HG03139 (cell line): ENCODE measurements at regions not wholly inside any gene's neighbourhood (a gene's known extent, or its start where the extent isn't known, plus 50 kb on each side); places are given as distances from the start of the nearest gene placed in this dataset.

ENCODE experiments used
- ATAC-seq: cut with Tn5 transposase; IDR thresholded peaks from one replicate; pipeline ENCODE4 v1.9.1; 2021; ENCODE audit not compliant: unreplicated experiment

- no peak for ATAC-seq
Observed at GRCh38 chr18:70489986-70490933, 201.4 kb downstream of the SOCS6 start.

DNA sequence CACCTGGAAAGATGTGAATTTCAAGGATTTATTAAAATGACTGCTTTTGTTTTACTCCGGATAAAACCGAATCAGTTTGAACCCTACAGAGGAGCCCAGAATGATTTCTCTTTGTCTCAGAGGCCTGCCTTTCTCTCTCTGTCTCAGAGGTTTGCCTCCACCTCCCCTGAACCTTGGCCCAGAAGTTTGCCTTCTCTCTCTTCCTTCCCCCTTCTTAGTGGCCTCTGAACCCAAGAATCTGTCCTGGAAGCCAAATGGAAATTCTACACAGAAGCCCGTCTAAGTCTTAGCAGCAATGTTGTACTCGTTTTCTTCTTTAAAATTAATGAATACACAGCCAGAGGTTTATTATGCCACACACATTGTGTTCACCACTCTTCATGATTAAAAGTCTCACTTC is 200.7 kb downstream of the SOCS6 start:
- no peak for ATAC-seq

DNA sequence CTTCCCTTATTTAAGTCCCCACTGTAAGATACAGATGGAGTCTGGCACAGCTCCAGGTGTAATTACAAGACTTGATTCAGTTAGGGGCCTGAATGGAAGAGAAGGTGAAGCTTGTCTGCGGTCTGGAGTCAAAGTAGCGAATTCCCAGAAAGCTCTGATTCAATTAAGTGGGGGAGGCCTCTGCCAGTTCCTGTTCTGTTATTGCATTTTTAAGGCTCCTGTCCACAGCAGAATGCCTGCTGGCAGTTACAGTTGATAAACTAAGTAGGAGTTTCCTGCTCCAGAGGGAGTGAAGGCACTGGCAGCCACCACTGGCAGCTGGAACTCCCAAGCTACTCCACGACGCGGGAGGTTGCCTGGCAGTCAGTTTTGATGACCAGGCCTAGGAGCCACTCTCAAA is 181.1 kb downstream of the SOCS6 start:
- ATAC-seq: no peak

DNA sequence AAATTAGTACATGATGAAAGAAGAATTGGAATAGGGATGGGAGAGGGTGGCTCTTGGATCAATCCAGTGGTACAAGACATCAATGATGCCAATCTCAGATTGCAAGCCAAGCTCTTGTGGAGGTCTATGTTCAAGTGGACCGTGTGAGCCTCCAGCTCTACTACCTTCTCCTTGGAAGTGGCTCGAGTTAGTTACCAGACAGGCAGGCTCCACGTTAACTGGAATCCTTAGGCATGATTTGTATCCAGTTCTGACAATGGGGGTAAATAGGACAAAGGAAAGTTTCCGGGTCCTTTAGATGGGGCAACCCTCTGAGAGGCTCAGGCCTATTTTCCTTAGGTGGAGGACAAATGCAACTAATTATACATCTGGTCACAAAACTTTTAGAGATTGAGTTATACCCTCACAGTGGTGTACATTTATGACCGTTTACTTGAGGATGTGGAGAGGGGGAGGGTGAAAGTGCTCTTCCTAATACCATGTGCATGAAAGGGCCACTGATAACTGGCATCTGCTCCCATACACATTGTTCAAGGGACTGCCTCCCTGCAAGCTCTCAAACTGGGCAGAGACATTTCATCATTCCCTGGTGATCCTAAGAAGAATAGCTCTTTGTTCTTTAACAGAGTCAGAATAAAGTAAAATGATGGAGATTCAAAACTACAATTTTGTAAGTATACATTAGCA is 180.2 kb downstream of the SOCS6 start:
- no peak for ATAC-seq

DNA sequence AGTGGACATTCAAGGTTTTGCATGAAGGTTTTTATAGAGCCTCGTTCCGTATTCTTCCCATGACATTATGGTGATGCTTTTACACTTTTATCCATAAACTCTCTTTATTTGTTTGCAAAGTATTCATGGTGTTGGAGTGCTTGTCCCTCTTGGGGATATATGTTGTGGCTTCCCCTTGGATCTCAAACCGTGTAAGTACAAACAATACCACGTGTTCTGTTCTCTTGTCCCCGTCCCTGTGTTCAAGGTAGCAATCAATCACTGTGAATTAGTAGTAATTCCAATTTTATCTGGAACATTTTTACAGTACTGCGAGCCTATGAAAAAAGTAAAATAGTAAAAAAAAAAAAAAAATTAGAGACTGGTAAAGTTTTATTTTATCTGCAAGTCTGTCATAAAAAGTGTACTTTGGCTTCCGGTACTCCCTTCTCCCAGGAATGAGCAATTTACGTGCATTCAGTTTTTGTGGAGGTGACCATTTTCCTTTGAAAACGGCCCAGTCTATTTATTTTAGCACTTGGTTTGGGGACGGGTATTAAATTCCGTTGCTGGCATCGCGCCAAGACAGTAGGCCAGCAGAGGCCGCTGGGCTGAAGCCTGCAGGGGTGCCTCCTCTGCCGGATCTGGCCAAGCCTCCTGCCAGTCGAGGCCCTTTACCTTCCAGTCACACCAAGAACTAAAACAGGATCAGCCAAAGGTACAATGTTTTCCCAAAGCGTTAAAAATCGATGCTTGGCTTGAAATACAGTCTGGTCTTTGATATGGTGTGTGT is 175.7 kb downstream of the SOCS6 start:
- ATAC-seq: no peak

DNA sequence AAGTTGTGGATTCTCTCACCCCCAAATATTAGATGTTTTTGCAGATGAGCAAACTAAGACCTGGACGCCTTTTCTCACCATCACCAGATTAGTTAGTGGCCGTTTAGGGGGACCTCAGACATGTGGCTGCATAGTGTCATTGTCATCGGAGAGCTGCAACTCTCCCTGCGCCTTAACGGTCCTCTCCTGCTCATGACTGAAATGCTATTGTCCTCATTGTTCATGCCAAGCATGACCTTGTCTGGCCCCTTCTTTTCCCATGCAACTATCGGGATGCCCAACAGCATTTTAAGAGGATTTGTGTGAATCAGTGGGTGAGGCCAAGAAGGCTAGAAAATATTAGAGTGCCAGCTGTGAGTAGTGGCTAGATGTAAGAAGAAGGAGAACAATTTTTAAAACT is 174.2 kb downstream of the SOCS6 start:
- no peak for ATAC-seq

GRCh38 chr18:70462078-70462439 is 173.2 kb downstream of the SOCS6 start:
- ATAC-seq: no peak

DNA sequence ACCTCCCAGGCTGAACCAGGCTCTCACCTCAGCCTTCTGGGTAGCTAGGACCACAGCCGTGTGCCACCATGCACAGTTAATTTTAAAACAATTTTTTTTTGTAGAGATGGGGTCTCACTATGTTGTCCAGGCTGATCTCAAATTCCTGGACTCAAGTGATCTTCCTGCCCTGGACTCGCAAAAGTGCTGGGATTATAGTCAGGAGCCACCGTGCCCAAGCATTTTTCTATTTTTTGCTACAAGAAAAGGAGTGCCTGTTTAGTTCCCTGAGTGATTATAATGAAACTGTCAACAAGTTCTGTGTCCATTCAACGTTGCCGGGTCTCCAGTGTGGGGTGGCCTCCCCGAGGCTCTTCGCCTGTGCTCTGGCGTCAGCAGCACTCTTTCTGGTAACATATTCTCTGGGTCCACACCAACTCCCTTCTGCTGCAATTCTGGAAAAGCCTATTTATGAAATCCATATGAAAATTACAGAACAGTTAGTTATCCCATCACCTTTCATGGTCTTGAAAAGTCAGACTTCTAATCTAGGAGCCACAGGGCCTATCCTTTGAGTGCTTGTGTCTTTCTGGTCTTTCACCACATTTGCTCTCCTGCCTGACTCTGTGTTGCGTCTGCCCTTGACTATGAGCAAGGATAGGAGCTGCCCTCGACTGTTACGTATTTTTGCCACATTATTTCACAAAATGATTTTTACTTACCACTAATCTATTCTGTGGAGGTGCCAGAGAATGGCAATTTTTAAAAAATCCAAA is 172.7 kb downstream of the SOCS6 start:
- no peak for ATAC-seq

GRCh38 chr18:70459731-70460130 is 170.9 kb downstream of the SOCS6 start:
- no peak for ATAC-seq

DNA sequence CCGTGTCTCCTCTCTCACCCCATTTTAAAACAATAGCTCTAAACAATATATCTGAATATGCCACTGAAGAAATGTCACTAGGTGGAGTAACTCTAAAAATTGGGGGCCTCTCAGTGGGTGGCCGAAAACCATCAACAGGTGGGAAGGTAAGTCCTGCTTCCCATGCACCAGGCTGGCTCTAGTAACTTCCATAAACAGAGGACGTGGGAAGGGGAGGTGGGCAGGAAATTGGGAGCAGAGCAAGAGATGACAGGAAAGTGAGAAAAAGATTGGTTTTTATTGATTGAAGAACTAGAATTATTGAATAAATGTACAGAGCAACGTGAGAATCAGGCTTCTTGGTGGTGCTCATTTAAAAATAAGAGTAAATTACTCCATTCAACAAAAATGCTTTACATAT is 170.4 kb downstream of the SOCS6 start:
- no peak for ATAC-seq

DNA sequence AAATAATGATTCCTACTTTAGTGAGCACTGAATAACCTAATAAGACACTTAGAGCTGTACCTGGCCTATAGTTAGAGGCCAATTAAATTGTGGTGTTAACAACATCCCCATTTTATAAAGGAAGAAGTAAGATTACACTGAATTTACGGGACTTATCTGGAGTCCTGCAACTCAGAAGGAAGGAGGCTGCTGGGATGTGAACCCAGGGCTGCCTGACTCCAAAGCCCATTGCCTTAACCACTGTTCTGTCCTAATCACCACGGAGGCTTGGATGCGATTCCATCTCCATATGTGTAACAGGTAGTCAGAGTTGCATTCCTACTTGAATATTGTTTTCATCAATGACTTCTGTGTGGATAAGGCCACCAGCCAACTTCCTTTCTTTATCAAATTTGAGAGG is 168.9 kb downstream of the SOCS6 start:
- ATAC-seq: no peak

DNA sequence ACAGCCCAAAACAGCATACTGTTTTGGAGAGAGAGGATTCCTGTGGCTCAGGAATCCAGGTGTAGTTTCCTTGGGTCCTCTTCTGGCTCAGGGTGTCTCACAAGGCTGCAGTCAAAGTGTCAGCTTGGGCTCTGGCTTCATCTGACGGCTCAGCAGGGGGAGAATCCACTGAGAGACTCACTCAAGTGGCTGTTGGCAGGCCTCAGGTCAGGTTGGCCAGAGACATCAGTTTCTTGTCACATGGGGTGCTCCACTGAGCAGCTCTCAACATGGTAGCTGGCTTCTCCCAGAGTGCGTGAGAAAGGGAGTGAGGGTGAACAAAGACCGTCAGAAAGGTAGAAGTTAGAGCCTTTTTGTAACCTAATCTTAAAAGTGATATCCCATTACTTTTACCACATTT is 168.4 kb downstream of the SOCS6 start:
- no peak for ATAC-seq

- ATAC-seq: no peak
Observed at GRCh38 chr18:70456376-70456775, 167.5 kb downstream of the SOCS6 start.

GRCh38 chr18:70455731-70456130 is 166.9 kb downstream of the SOCS6 start:
- no peak for ATAC-seq

GRCh38 chr18:70454704-70455322 is 166.0 kb downstream of the SOCS6 start:
- ATAC-seq: no peak

- ATAC-seq: no peak
Observed at GRCh38 chr18:70453058-70453775, 164.4 kb downstream of the SOCS6 start.

DNA sequence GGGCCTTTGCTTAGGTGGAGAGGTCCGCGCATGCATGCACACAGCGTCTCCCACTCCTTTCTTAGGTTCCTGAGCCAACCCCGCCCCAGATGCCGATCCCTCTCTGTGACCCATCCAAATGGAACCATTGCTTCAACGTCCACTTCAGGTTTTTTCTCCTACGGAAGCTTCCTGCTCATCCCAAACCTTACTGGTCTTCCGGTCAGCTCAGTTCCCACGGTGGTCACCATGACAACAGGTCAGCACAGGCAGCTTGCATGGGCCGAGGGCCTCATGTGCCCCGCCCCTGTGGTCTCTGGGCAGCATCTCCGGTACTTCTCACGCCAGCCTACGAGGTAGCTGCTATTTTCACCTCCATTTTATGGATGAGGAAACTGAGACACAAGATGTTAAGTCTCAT is 163.7 kb downstream of the SOCS6 start:
- ATAC-seq: no peak

DNA sequence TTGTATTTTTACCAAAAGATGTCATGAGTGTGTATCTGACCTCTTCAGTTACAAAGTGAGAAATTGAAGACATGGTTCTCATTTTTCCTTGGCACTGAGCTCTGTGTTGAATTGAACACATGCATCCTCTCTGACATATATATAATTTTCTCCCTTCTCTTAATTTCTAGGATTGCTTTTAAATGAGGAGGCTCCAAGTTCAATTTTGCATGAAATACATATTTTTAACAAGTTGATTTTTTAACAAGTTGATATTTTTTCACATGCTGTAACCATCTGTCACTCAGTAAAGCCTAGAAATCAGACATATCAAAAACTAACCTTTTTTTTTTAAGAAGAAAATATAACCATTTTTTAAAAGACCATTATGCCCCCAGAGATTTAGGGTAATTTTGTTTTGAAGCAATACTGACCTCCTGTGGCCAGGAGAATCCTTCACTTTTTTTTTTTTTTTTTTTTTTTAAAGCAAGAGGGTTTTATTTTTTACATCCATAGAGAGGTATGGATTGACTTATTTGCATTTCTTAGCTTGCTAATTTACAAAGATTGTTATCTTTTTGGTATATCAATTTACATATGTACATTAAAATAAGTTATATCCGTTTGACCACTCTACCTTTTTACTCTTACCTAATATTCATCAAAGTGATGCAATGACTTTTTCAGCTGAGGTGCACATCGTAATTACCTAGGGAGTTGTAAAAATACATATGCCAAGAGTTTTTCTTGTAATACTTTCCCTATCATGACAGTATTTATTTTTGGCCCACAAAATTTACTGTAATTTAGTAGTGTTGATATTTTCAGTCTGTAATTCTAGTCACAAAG is 161.8 kb downstream of the SOCS6 start:
- ATAC-seq: no peak

GRCh38 chr18:70448588-70448987 is 159.7 kb downstream of the SOCS6 start:
- ATAC-seq: no peak
